ENCODE measurements at regions not wholly inside any gene's neighbourhood (a gene's known extent, or its start where the extent isn't known, plus 50 kb on each side); places are given as distances from the start of the nearest gene placed in this dataset.
"Not testable (repeated sequence)": the region's sequence is repeated elsewhere in the genome, so short reads cannot be mapped to it uniquely, and the experiment has no call there.

GRCh38 chr15:101938555-101938954, 126.6 kb downstream of the OR4F15 start:
- not testable (repeated sequence) for TF ChIP-seq CTCF, POLR2A (IDR thresholded peaks at IDR 0.05)

All from right lobe of liver (tissue), 4 donors.